ENCODE measurements at regions not wholly inside any gene's neighbourhood (a gene's known extent, or its start where the extent isn't known, plus 50 kb on each side); places are given as distances from the start of the nearest gene placed in this dataset.

GRCh38 chr18:78622251-78622906, 357.2 kb upstream of the SALL3 start:
- CTCF ChIA-PET = no interaction called here
- no peak for TF ChIP-seq SP1 (IDR thresholded peaks at IDR 0.05)
- TF ChIP-seq ARNT (IDR thresholded peaks at IDR 0.05) = no peak
- no peak for TF ChIP-seq L3MBTL2 (conservative IDR thresholded peaks at IDR 0.05)
- DNase-seq (ENCODE audit: extremely low spot score) = no peak
- POLR2A ChIA-PET = no interaction called here

- DNase-seq (ENCODE audit: extremely low spot score) = no peak
- TF ChIP-seq FOXK2 (IDR thresholded peaks at IDR 0.05) = no peak
- no peak for TF ChIP-seq NFRKB (IDR thresholded peaks at IDR 0.05)
- no peak for TF ChIP-seq SUZ12 (IDR thresholded peaks at IDR 0.05)
- no peak for TF ChIP-seq HDGF (IDR thresholded peaks at IDR 0.05; ENCODE audit: borderline replicate concordance)
- TF ChIP-seq BHLHE40 (IDR thresholded peaks at IDR 0.05; ENCODE audit: borderline replicate concordance) = no peak
- TF ChIP-seq ARNT (IDR thresholded peaks at IDR 0.05) = no peak
- TF ChIP-seq FOXA1 (IDR thresholded peaks at IDR 0.05) = no peak
- no peak for TF ChIP-seq CTBP1 (IDR thresholded peaks at IDR 0.05; ENCODE audit: borderline replicate concordance)
- TF ChIP-seq TARDBP (IDR thresholded peaks at IDR 0.05) = no peak
- TF ChIP-seq SP1 (IDR thresholded peaks at IDR 0.05) = no peak
- ChIA-PET CTCF (no interaction called here), POLR2A (no interaction called here)
Observed at GRCh38 chr18:78622907-78623541, 356.6 kb upstream of the SALL3 start.

- ChIA-PET CTCF (no interaction called here), POLR2A (no interaction called here)
- TF ChIP-seq PKNOX1 (IDR thresholded peaks at IDR 0.05) = no peak
- DNase-seq (ENCODE audit: extremely low spot score) = no peak
Observed at GRCh38 chr18:78624646-78625279, 354.9 kb upstream of the SALL3 start.

- TF ChIP-seq NFRKB (IDR thresholded peaks at IDR 0.05) (no peak), ELF4 (IDR thresholded peaks at IDR 0.05) (no peak), ARNT (IDR thresholded peaks at IDR 0.05) (no peak)
- DNase-seq (ENCODE audit: extremely low spot score) = no peak
- ChIA-PET CTCF (no interaction called here), POLR2A (no interaction called here)
Observed at GRCh38 chr18:78625847-78626246, 353.8 kb upstream of the SALL3 start.

GRCh38 chr18:78627551-78628346, 351.9 kb upstream of the SALL3 start:
- POLR2A ChIA-PET = no interaction called here
- CTCF ChIA-PET = no interaction called here
- DNase-seq (ENCODE audit: extremely low spot score) = no peak
- no peak for TF ChIP-seq BHLHE40 (IDR thresholded peaks at IDR 0.05; ENCODE audit: borderline replicate concordance)
- TF ChIP-seq ARNT (IDR thresholded peaks at IDR 0.05) = no peak
- TF ChIP-seq CTBP1 (IDR thresholded peaks at IDR 0.05; ENCODE audit: borderline replicate concordance) = no peak
- no peak for TF ChIP-seq SUZ12 (IDR thresholded peaks at IDR 0.05)
- TF ChIP-seq LEF1 (IDR thresholded peaks at IDR 0.05; ENCODE audit: borderline replicate concordance) = no peak
- no peak for TF ChIP-seq NFRKB (IDR thresholded peaks at IDR 0.05)
- TF ChIP-seq ZNF384 (IDR thresholded peaks at IDR 0.05) = no peak
- no peak for TF ChIP-seq HDGF (IDR thresholded peaks at IDR 0.05; ENCODE audit: borderline replicate concordance)
- no peak for TF ChIP-seq FOXK2 (IDR thresholded peaks at IDR 0.05)
- TF ChIP-seq L3MBTL2 (conservative IDR thresholded peaks at IDR 0.05) = no peak
- no peak for TF ChIP-seq FOXM1 (IDR thresholded peaks at IDR 0.05; ENCODE audit: borderline replicate concordance)
- TF ChIP-seq FOXA1 (IDR thresholded peaks at IDR 0.05) = no peak
- no peak for TF ChIP-seq ELF4 (IDR thresholded peaks at IDR 0.05)
- no peak for TF ChIP-seq SP1 (IDR thresholded peaks at IDR 0.05)
- no peak for TF ChIP-seq PKNOX1 (IDR thresholded peaks at IDR 0.05)
- TF ChIP-seq TARDBP (IDR thresholded peaks at IDR 0.05) = no peak

GRCh38 chr18:78629426-78629825, 350.2 kb upstream of the SALL3 start:
- TF ChIP-seq NFRKB (IDR thresholded peaks at IDR 0.05) = no peak
- no peak for TF ChIP-seq FOXM1 (IDR thresholded peaks at IDR 0.05; ENCODE audit: borderline replicate concordance)
- no peak for TF ChIP-seq LEF1 (IDR thresholded peaks at IDR 0.05; ENCODE audit: borderline replicate concordance)
- TF ChIP-seq TARDBP (IDR thresholded peaks at IDR 0.05) = no peak
- no peak for TF ChIP-seq SUZ12 (IDR thresholded peaks at IDR 0.05)
- TF ChIP-seq BHLHE40 (IDR thresholded peaks at IDR 0.05; ENCODE audit: borderline replicate concordance) = no peak
- TF ChIP-seq FOXA1 (IDR thresholded peaks at IDR 0.05) = no peak
- TF ChIP-seq PKNOX1 (IDR thresholded peaks at IDR 0.05) = no peak

More at GRCh38 chr18:78629426-78629825, 350.2 kb upstream of the SALL3 start:
- ChIA-PET POLR2A (no interaction called here), CTCF (no interaction called here)
- DNase-seq (ENCODE audit: extremely low spot score) = no peak
